Vagina (tissue), 2 donors: ENCODE measurements at regions not wholly inside any gene's neighbourhood (a gene's known extent, or its start where the extent isn't known, plus 50 kb on each side); places are given as distances from the start of the nearest gene placed in this dataset.
"Not testable (repeated sequence)": the region's sequence is repeated elsewhere in the genome, so short reads cannot be mapped to it uniquely, and the experiment has no call there.

Experiments
- DNase-seq, 2 donors: peaks; one replicate each; pipeline ENCODE4 v3.0.0-alpha.2; 2017; ENCODE audit errors: extremely low spot score in 2 of 2
- H3K27ac ChIP-seq: fragments of 200-600 bp; sonication (generic); one replicate; pipeline ENCODE4 v1.5.1; 2019
- H3K27me3 ChIP-seq: fragments of 200-600 bp; sonication (generic); one replicate; pipeline ENCODE4 v1.5.1; 2019
- H3K36me3 ChIP-seq, 2 donors: fragments of 200-600 bp; sonication (generic); one replicate each; pipeline ENCODE4 v1.5.1; 2017 to 2019
- H3K4me1 ChIP-seq: fragments of 200-600 bp; sonication (generic); one replicate; pipeline ENCODE4 v1.5.1; 2019
- H3K4me3 ChIP-seq, 2 donors: fragments of 200-600 bp; sonication (generic); 1 replicate in 1 of 2; 2 replicates in 1 of 2; pipeline ENCODE4 v1.5.1; 2016 to 2019
- H3K9me3 ChIP-seq: fragments of 200-600 bp; sonication (generic); one replicate; pipeline ENCODE4 v1.5.1; 2019
- CTCF ChIP-seq, 3 experiments: fragments of 450-650 bp in 2 of 3; fragments of 200-600 bp in 1 of 3; sonication (generic) in 1 of 3; IDR thresholded peaks; one replicate each; pipeline ENCODE4 v1.5.1; 2017 to 2019; ENCODE audit warnings: antibody characterized with exemption in 3 of 3, mild to moderate bottlenecking in 2 of 3, moderate library complexity in 2 of 3
- POLR2A ChIP-seq, 2 donors: fragments of 450-650 bp; IDR thresholded peaks; one replicate each; pipeline ENCODE4 v1.6.1; 2017; ENCODE audit warnings: antibody characterized with exemption in 2 of 2, mild to moderate bottlenecking in 2 of 2, moderate library complexity in 2 of 2
- POLR2AphosphoS5 ChIP-seq, 2 donors: sonication (generic); formaldehyde crosslinking; IDR thresholded peaks; one replicate each; pipeline ENCODE4 v1.9.0; 2017; ENCODE audit warnings: antibody characterized with exemption in 2 of 2, mild to moderate bottlenecking in 2 of 2, low read depth in 1 of 2; ENCODE audit not compliant: insufficient read depth in 1 of 2
- intact Hi-C: fragments of 100-400 bp; cut with DNase I; formaldehyde crosslinking; loops from one replicate; pipeline ENCODE4 v1.15.1; 2023

GRCh38 chr2:153268941-153269461 is 209.6 kb downstream of the RPRM start:
- Histone ChIP-seq H3K27ac (no peak overlapping the region), H3K36me3 (no peaks in the 10 kb centered on the region), H3K27me3 (no peaks in the 10 kb centered on the region), H3K4me1 (no peaks in the 10 kb centered on the region), H3K4me3 (no peak overlapping the region), H3K9me3 (no peaks in the 10 kb centered on the region)
- no peak for DNase-seq
- intact Hi-C loops = no loop called here
- TF ChIP-seq POLR2AphosphoS5 (IDR thresholded peaks at IDR 0.05; ENCODE audit: insufficient read depth in 1 of 2, low read depth in 1 of 2) (no peak), POLR2A (IDR thresholded peaks at IDR 0.05) (no peak), CTCF (IDR thresholded peaks at IDR 0.05) (no peak)

- H3K9me3 ChIP-seq, H3K27me3 ChIP-seq, intact Hi-C loops, H3K4me1 ChIP-seq, DNase-seq, H3K36me3 ChIP-seq, H3K4me3 ChIP-seq, H3K27ac ChIP-seq: not testable (repeated sequence)
These were observed 221.7 kb downstream of the RPRM start for GRCh38 chr2:153256876-153257275.

- H3K27me3 ChIP-seq, H3K4me3 ChIP-seq, H3K36me3 ChIP-seq, H3K9me3 ChIP-seq, intact Hi-C loops, H3K4me1 ChIP-seq, H3K27ac ChIP-seq, DNase-seq: not testable (repeated sequence)
These were observed 231.9 kb downstream of the RPRM start for GRCh38 chr2:153246636-153247035.

- no peak for DNase-seq
- intact Hi-C loops = no loop called here
- TF ChIP-seq CTCF (IDR thresholded peaks at IDR 0.05) = no peak
- no peak for TF ChIP-seq POLR2A (IDR thresholded peaks at IDR 0.05)
- TF ChIP-seq POLR2AphosphoS5 (IDR thresholded peaks at IDR 0.05; ENCODE audit: insufficient read depth in 1 of 2, low read depth in 1 of 2) = no peak
These were observed 243.0 kb downstream of the RPRM start for GRCh38 chr2:153235516-153235915.

GRCh38 chr2:153232464-153232863 is 246.1 kb downstream of the RPRM start:
- H3K4me1 ChIP-seq = no peaks in the 10 kb centered on the region
- no peaks in the 10 kb centered on the region for H3K9me3 ChIP-seq
- H3K36me3 ChIP-seq = no peaks in the 10 kb centered on the region
- H3K27ac ChIP-seq = no peak overlapping the region
- no peak for TF ChIP-seq POLR2AphosphoS5 (IDR thresholded peaks at IDR 0.05; ENCODE audit: insufficient read depth in 1 of 2, low read depth in 1 of 2)
- no peak for TF ChIP-seq CTCF (IDR thresholded peaks at IDR 0.05)
- H3K4me3 ChIP-seq = no peak overlapping the region
- intact Hi-C loops = no loop called here
- H3K27me3 ChIP-seq = no peaks in the 10 kb centered on the region
- DNase-seq = no peak

More at GRCh38 chr2:153235516-153235915, 243.0 kb downstream of the RPRM start:
- H3K36me3 ChIP-seq = no peaks in the 10 kb centered on the region
- no peak overlapping the region for H3K4me3 ChIP-seq
- no peak overlapping the region for H3K27ac ChIP-seq
- no peaks in the 10 kb centered on the region for H3K9me3 ChIP-seq
- no peaks in the 10 kb centered on the region for H3K4me1 ChIP-seq
- H3K27me3 ChIP-seq = no peaks in the 10 kb centered on the region

- Histone ChIP-seq H3K36me3 (no peaks in the 10 kb centered on the region), H3K4me3 (no peak overlapping the region), H3K9me3 (no peaks in the 10 kb centered on the region), H3K4me1 (no peaks in the 10 kb centered on the region), H3K27ac (no peak overlapping the region), H3K27me3 (no peaks in the 10 kb centered on the region)
- no peak for DNase-seq
- TF ChIP-seq CTCF (IDR thresholded peaks at IDR 0.05) (no peak), POLR2AphosphoS5 (IDR thresholded peaks at IDR 0.05; ENCODE audit: insufficient read depth in 1 of 2, low read depth in 1 of 2) (no peak), POLR2A (IDR thresholded peaks at IDR 0.05) (no peak)
- intact Hi-C loops = no loop called here
These were observed 247.6 kb downstream of the RPRM start for GRCh38 chr2:153230977-153231376.
